GM12878 (cell line): ENCODE measurements at regions not wholly inside any gene's neighbourhood (a gene's known extent, or its start where the extent isn't known, plus 50 kb on each side); places are given as distances from the start of the nearest gene placed in this dataset.

Experiments
- EED ChIP-seq: sonication (generic); IDR thresholded peaks from 2 replicates; pipeline ENCODE4 v1.6.1; 2016; ENCODE audit warnings: antibody characterized with exemption, low read depth
- EZH2 ChIP-seq: IDR thresholded peaks from 2 replicates; pipeline ENCODE4 v1.6.1; 2012; ENCODE audit warnings: low read depth, mild to moderate bottlenecking, control low read depth, inconsistent platforms, low read length, borderline replicate concordance; ENCODE audit not compliant: control insufficient read depth
- HDAC6 ChIP-seq: fragments of 200-600 bp; sonication (generic); IDR thresholded peaks from one replicate; pipeline ENCODE4 v1.8.0; 2017; ENCODE audit warnings: antibody characterized with exemption; ENCODE audit not compliant: unreplicated experiment
- PAX8 ChIP-seq: fragments of 450-650 bp; IDR thresholded peaks from 2 replicates; pipeline ENCODE4 v1.6.1; 2017; ENCODE audit warnings: mild to moderate bottlenecking, moderate library complexity
- SMARCA5 ChIP-seq: fragments of 450-650 bp; IDR thresholded peaks from 2 replicates; pipeline ENCODE4 v1.6.1; 2017; ENCODE audit warnings: mild to moderate bottlenecking
- SUZ12 ChIP-seq: fragments of 200-600 bp; sonication (generic); IDR thresholded peaks from one replicate; pipeline ENCODE4 v1.6.1; 2018; ENCODE audit warnings: antibody characterized with exemption, mild to moderate bottlenecking; ENCODE audit not compliant: unreplicated experiment
- YBX1 ChIP-seq: fragments of 450-650 bp; IDR thresholded peaks from 2 replicates; pipeline ENCODE4 v1.6.1; 2016; ENCODE audit warnings: antibody characterized with exemption
- ZNF274 ChIP-seq: IDR thresholded peaks from one replicate; pipeline ENCODE4 v1.8.0; 2011; ENCODE audit not compliant: insufficient read length, insufficient read depth
- TF ChIP-seq, protein P1 (sequence below): fragments of 450-650 bp; formaldehyde crosslinking; IDR thresholded peaks from 2 replicates; pipeline ENCODE4 v1.4.0; 2020; ENCODE audit warnings: mild to moderate bottlenecking, moderate library complexity
- TF ChIP-seq, protein P2 (sequence below): fragments of 450-650 bp; IDR thresholded peaks from 2 replicates; pipeline ENCODE4 v1.6.1; 2016; ENCODE audit warnings: mild to moderate bottlenecking

DNA sequence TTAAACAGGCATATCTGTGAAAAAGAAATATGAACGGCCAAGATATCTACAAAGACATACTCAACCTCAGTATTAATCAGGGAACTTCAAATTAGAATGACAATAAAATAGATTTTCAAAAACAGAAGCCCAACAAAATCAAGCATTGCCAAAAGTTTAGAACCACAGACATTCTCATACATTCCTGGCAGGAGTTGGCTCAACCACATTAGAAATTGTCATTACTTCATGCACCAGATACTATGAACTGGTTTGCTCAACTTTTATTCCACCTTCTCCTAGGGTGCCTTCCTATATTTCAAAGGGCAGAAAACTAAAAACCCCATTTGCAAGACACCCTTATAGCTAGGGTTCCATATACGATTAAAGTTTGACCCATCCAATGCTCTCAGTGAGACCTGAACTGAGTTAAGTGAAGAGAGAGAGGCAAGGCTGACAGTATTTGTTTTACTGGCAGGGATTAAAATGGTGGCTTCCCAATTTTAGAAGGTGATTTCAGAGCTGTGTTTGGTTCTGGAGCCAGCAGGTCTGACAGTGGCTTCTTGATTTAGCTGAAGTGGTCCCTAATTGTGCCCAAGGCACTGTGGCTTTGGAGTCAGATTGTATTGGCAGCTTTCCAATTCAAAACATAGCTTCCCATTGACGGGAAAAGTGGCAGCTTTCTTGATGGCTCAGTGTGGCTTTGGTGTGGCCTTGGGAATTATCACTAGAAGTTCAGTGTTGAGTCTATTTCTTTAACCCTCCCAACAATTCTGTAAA, 77.1 kb upstream of the CDYL start (continued):
- TF ChIP-seq, protein P1, sequence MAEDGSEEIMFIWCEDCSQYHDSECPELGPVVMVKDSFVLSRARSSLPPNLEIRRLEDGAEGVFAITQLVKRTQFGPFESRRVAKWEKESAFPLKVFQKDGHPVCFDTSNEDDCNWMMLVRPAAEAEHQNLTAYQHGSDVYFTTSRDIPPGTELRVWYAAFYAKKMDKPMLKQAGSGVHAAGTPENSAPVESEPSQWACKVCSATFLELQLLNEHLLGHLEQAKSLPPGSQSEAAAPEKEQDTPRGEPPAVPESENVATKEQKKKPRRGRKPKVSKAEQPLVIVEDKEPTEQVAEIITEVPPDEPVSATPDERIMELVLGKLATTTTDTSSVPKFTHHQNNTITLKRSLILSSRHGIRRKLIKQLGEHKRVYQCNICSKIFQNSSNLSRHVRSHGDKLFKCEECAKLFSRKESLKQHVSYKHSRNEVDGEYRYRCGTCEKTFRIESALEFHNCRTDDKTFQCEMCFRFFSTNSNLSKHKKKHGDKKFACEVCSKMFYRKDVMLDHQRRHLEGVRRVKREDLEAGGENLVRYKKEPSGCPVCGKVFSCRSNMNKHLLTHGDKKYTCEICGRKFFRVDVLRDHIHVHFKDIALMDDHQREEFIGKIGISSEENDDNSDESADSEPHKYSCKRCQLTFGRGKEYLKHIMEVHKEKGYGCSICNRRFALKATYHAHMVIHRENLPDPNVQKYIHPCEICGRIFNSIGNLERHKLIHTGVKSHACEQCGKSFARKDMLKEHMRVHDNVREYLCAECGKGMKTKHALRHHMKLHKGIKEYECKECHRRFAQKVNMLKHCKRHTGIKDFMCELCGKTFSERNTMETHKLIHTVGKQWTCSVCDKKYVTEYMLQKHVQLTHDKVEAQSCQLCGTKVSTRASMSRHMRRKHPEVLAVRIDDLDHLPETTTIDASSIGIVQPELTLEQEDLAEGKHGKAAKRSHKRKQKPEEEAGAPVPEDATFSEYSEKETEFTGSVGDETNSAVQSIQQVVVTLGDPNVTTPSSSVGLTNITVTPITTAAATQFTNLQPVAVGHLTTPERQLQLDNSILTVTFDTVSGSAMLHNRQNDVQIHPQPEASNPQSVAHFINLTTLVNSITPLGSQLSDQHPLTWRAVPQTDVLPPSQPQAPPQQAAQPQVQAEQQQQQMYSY (CRISPR knock-in tag), result no peak
- TF ChIP-seq SMARCA5 (no peak), EZH2 (no peak), SUZ12 (no peak), ZNF274 (no peak), HDAC6 (no peak), PAX8 (no peak), EED (no peak), YBX1 (no peak)
- TF ChIP-seq, protein P2, sequence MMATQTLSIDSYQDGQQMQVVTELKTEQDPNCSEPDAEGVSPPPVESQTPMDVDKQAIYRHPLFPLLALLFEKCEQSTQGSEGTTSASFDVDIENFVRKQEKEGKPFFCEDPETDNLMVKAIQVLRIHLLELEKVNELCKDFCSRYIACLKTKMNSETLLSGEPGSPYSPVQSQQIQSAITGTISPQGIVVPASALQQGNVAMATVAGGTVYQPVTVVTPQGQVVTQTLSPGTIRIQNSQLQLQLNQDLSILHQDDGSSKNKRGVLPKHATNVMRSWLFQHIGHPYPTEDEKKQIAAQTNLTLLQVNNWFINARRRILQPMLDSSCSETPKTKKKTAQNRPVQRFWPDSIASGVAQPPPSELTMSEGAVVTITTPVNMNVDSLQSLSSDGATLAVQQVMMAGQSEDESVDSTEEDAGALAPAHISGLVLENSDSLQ, result no peak
